A673 (cell line): ENCODE measurements at regions not wholly inside any gene's neighbourhood (a gene's known extent, or its start where the extent isn't known, plus 50 kb on each side); places are given as distances from the start of the nearest gene placed in this dataset.

Source experiments
- BruUV-seq: library from RNA; stranded (reverse); fragments of 400-500 nt; replicated peaks from 2 replicates; lab custom pipeline; 2021; lab: Mats Ljungman, UMichigan
- CTCF ChIA-PET: fragments of 300-600 bp; sonication (Branson Sonifier 250); formaldehyde crosslinking; loops from one replicate; lab custom pipeline; 2022; ENCODE audit warnings: antibody characterized with exemption; lab: Charles Lee
- POLR2A ChIA-PET: fragments of 300-600 bp; sonication (Branson Sonifier 250); formaldehyde crosslinking; loops from one replicate; lab custom pipeline; 2022; ENCODE audit warnings: antibody characterized with exemption; ENCODE audit not compliant: low non-redundant PET; lab: Charles Lee
- DNase-seq: peaks from one replicate; pipeline ENCODE4 v3.0.0-alpha.2; 2015; ENCODE audit warnings: low spot score
- H3K27ac ChIP-seq: fragments of 200-600 bp; sonication (generic); 2 replicates; pipeline ENCODE4 v1.5.1; 2016; ENCODE audit warnings: mixed run types, low read depth, mild to moderate bottlenecking, mixed read lengths, antibody characterized with exemption, low read length; ENCODE audit not compliant: poor library complexity, severe bottlenecking
- H3K27me3 ChIP-seq: fragments of 200-600 bp; sonication (generic); replicated peaks from 2 replicates; pipeline ENCODE4 v1.6.1; 2017; ENCODE audit warnings: mixed run types, low read depth, mild to moderate bottlenecking, mixed read lengths, antibody characterized with exemption, low read length; ENCODE audit not compliant: insufficient read depth, poor library complexity
- H3K36me3 ChIP-seq: fragments of 200-600 bp; sonication (generic); 2 replicates; pipeline ENCODE4 v1.6.1; 2016; ENCODE audit warnings: mixed run types, mild to moderate bottlenecking, mixed read lengths, antibody characterized with exemption, low read length; ENCODE audit not compliant: insufficient read depth, poor library complexity, severe bottlenecking
- H3K4me1 ChIP-seq: fragments of 200-600 bp; sonication (generic); 2 replicates; pipeline ENCODE4 v1.6.1; 2017; ENCODE audit warnings: mixed run types, mild to moderate bottlenecking, mixed read lengths, antibody characterized with exemption, low read length; ENCODE audit not compliant: insufficient read depth, poor library complexity, severe bottlenecking
- H3K4me3 ChIP-seq: fragments of 200-600 bp; sonication (generic); 2 replicates; pipeline ENCODE4 v1.5.1; 2016; ENCODE audit warnings: low read depth, mixed run types, mild to moderate bottlenecking, mixed read lengths, low read length; ENCODE audit not compliant: poor library complexity, severe bottlenecking
- H3K9me3 ChIP-seq: fragments of 200-600 bp; sonication (generic); 2 replicates; pipeline ENCODE4 v1.6.1; 2016; ENCODE audit warnings: mixed run types, low read depth, mild to moderate bottlenecking, mixed read lengths, antibody characterized with exemption, low read length; ENCODE audit not compliant: poor library complexity, severe bottlenecking
- EZH2 ChIP-seq: fragments of 200-600 bp; sonication (generic); IDR thresholded peaks from 2 replicates; pipeline ENCODE4 v1.6.1; 2017; ENCODE audit warnings: borderline replicate concordance, low read depth, mild to moderate bottlenecking, mixed read lengths, antibody characterized with exemption, low read length; ENCODE audit not compliant: poor library complexity, severe bottlenecking
- intact Hi-C: fragments of 100-400 bp; cut with micrococcal nuclease; formaldehyde crosslinking; loops from one replicate; pipeline ENCODE4 v1.10.0; 2022; ENCODE audit not compliant: unreplicated experiment
- TF ChIP-seq, protein P1 (sequence below): fragments of 300-800, 200-600 bp; sonication (generic); conservative IDR thresholded peaks from 2 replicates; pipeline ENCODE4 v1.5.1; 2017; ENCODE audit warnings: low read depth, mild to moderate bottlenecking, antibody characterized with exemption, low read length, moderate library complexity, mixed read lengths

DNA sequence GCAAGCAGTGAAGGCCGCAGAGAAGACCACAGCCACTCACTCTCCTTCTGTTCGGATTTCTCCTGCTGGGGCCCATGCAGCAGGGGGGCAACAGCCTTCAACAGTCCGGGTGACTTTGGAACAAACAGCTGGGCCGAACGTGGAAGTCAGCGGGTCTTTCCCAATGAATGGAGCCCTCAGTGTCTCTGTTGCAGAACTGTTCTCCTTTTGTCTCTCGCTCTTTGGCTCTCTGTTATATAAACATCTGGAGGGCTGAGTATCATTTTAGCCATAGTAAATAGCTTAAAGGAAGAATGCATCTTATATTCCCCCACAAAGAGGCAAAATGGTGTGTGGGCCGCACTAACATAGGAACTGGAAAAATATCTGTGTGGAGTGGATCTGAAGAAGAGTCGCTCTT, 136.7 kb upstream of the RALGAPA2 start:
- no peaks in the 10 kb centered on the region for H3K4me1 ChIP-seq
- BruUV-seq = no TSS peak
- H3K4me3 ChIP-seq = no peak overlapping the region
- ChIA-PET CTCF (no interaction called here), POLR2A (no interaction called here)
- no peak for DNase-seq
- H3K27ac ChIP-seq = no peak overlapping the region
- intact Hi-C loops = no loop called here
- no peaks in the 10 kb centered on the region for H3K9me3 ChIP-seq
- TF ChIP-seq, protein P1, sequence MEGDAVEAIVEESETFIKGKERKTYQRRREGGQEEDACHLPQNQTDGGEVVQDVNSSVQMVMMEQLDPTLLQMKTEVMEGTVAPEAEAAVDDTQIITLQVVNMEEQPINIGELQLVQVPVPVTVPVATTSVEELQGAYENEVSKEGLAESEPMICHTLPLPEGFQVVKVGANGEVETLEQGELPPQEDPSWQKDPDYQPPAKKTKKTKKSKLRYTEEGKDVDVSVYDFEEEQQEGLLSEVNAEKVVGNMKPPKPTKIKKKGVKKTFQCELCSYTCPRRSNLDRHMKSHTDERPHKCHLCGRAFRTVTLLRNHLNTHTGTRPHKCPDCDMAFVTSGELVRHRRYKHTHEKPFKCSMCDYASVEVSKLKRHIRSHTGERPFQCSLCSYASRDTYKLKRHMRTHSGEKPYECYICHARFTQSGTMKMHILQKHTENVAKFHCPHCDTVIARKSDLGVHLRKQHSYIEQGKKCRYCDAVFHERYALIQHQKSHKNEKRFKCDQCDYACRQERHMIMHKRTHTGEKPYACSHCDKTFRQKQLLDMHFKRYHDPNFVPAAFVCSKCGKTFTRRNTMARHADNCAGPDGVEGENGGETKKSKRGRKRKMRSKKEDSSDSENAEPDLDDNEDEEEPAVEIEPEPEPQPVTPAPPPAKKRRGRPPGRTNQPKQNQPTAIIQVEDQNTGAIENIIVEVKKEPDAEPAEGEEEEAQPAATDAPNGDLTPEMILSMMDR = no peak
- TF ChIP-seq EZH2 = no peak
- no peaks in the 10 kb centered on the region for H3K27me3 ChIP-seq
- H3K36me3 ChIP-seq = no peaks in the 10 kb centered on the region

DNA sequence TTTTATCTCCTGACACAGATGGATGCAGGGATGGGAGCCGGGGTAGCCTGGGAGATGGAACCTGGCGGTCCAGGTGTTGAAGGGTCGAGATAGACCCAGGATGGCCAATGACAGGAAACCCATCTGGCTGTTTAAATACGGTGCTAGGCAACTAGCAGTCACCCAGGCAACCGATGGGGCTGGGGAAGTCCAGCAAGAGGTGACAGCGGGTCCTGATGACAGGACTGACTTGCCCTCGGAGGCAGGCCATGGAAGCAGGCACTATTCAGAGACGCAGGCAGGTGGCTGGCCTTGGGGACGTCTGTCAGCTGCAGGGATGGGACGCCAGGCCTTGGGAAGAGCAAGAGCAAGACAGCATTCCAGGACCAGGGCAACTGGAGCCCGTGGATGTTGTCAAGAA, 135.4 kb upstream of the RALGAPA2 start:
- intact Hi-C loops = no loop called here
- ChIA-PET CTCF (no interaction called here), POLR2A (no interaction called here)
- Histone ChIP-seq H3K36me3 (no peaks in the 10 kb centered on the region), H3K27ac (no peak overlapping the region), H3K4me3 (no peak overlapping the region), H3K9me3 (no peaks in the 10 kb centered on the region), H3K4me1 (no peaks in the 10 kb centered on the region), H3K27me3 (no peaks in the 10 kb centered on the region)
- TF ChIP-seq EZH2 = no peak
- TF ChIP-seq, protein P1 = no peak
- no TSS peak for BruUV-seq
- no peak for DNase-seq

DNA sequence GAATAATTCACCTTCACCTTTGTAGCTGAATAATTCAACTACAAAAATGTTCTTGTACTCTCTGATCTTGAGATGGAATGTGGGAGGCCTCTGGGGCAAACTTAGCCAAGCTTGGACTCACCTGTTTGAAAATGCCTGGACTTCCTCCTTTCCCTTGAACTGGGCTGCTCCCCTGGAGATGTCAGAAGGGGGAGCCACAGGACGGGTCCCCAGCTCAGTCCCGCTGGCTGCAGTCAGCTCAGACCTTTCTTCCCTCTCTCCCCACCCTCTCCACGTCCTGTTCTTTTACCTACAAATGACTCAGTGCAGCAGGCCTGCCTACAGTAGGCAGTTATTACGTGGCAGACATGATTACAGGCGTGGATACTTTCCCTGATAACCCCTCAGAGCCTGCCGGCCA, 131.5 kb upstream of the RALGAPA2 start:
- Histone ChIP-seq H3K27me3 (no peaks in the 10 kb centered on the region), H3K36me3 (no peaks in the 10 kb centered on the region), H3K4me3 (no peak overlapping the region), H3K4me1 (no peaks in the 10 kb centered on the region), H3K9me3 (no peaks in the 10 kb centered on the region), H3K27ac (no peak overlapping the region)
- TF ChIP-seq, protein P1 = no peak
- TF ChIP-seq EZH2 = no peak
- DNase-seq = no peak
- intact Hi-C loops = no loop called here
- POLR2A ChIA-PET = no interaction called here
- no TSS peak for BruUV-seq
- CTCF ChIA-PET = no interaction called here
